Liver (tissue), 8 donors: ENCODE measurements at regions not wholly inside any gene's neighbourhood (a gene's known extent, or its start where the extent isn't known, plus 50 kb on each side); places are given as distances from the start of the nearest gene placed in this dataset.

Experiments
- DNase-seq: peaks from one replicate; pipeline ENCODE4 v3.0.0-alpha.2; 2017; ENCODE audit warnings: low spot score
- H3K27ac ChIP-seq, 2 donors: one replicate each; pipeline ENCODE4 v1.7.0; 2013; ENCODE audit warnings: inconsistent platforms in 2 of 2, low read length in 2 of 2, control low read depth in 1 of 2, low read depth in 1 of 2, mild to moderate bottlenecking in 1 of 2
- H3K27me3 ChIP-seq, 4 donors: one replicate each; pipeline versions ENCODE4 v1.6.1 to v1.7.0; 2013; ENCODE audit warnings: low read length in 3 of 4, inconsistent platforms in 1 of 4, mild to moderate bottlenecking in 1 of 4, moderate library complexity in 1 of 4; ENCODE audit not compliant: control insufficient read depth in 4 of 4, insufficient read depth in 4 of 4
- H3K36me3 ChIP-seq, 4 donors: one replicate each; pipeline versions ENCODE4 v1.6.1 to v1.7.0; 2013; ENCODE audit warnings: low read length in 3 of 4, mild to moderate bottlenecking in 3 of 4, low read depth in 1 of 4, moderate library complexity in 1 of 4; ENCODE audit not compliant: control insufficient read depth in 4 of 4, insufficient read depth in 3 of 4
- H3K4me1 ChIP-seq, 4 donors: one replicate each; pipeline versions ENCODE4 v1.6.1 to v1.7.0; 2013; ENCODE audit warnings: low read length in 3 of 4, mild to moderate bottlenecking in 3 of 4, moderate library complexity in 1 of 4; ENCODE audit not compliant: control insufficient read depth in 4 of 4, insufficient read depth in 4 of 4
- H3K4me3 ChIP-seq, 3 donors: one replicate each; pipeline versions ENCODE4 v1.6.1 to v1.7.0; 2013; ENCODE audit warnings: low read length in 3 of 3, control low read depth in 1 of 3, low read depth in 1 of 3, mild to moderate bottlenecking in 1 of 3
- H3K9ac ChIP-seq, 2 donors: one replicate each; pipeline ENCODE4 v1.7.0; 2013; ENCODE audit warnings: low read length in 2 of 2, mild to moderate bottlenecking in 2 of 2, moderate library complexity in 2 of 2, control low read depth in 1 of 2, low read depth in 1 of 2
- H3K9me3 ChIP-seq, 4 donors: one replicate each; pipeline versions ENCODE4 v1.6.1 to v1.7.0; 2013; ENCODE audit warnings: low read length in 3 of 4; ENCODE audit not compliant: control insufficient read depth in 4 of 4
- EGR1 ChIP-seq, 2 donors: IDR thresholded peaks; 2 replicates each; pipeline ENCODE4 v1.6.1; 2016 to 2018; ENCODE audit warnings: antibody characterized with exemption in 2 of 2, low read depth in 2 of 2
- FOXA1 ChIP-seq: IDR thresholded peaks from 2 replicates; pipeline ENCODE4 v1.6.1; 2016; ENCODE audit warnings: antibody characterized with exemption
- FOXA2 ChIP-seq: IDR thresholded peaks from 2 replicates; pipeline ENCODE4 v1.6.1; 2016; ENCODE audit warnings: antibody characterized with exemption
- GABPA ChIP-seq, 2 donors: IDR thresholded peaks in 1 of 2; conservative IDR thresholded peaks in 1 of 2; 2 replicates each; pipeline ENCODE4 v1.6.1; 2016; ENCODE audit warnings: antibody characterized with exemption in 2 of 2, mild to moderate bottlenecking in 1 of 2, moderate library complexity in 1 of 2
- HNF4A ChIP-seq, 2 donors: conservative IDR thresholded peaks; 2 replicates each; pipeline ENCODE4 v1.6.1; 2016; ENCODE audit warnings: antibody characterized with exemption in 2 of 2, mild to moderate bottlenecking in 2 of 2
- HNF4G ChIP-seq: IDR thresholded peaks from 2 replicates; pipeline ENCODE4 v1.6.1; 2016; ENCODE audit warnings: antibody characterized with exemption
- JUND ChIP-seq, 2 donors: IDR thresholded peaks; 2 replicates each; pipeline ENCODE4 v1.6.1; 2016; ENCODE audit warnings: antibody characterized with exemption in 2 of 2
- NR2F2 ChIP-seq: IDR thresholded peaks from 2 replicates; pipeline ENCODE4 v1.6.1; 2016; ENCODE audit warnings: antibody characterized with exemption
- RAD21 ChIP-seq, 2 donors: IDR thresholded peaks; 2 replicates each; pipeline ENCODE4 v1.6.1; 2016; ENCODE audit warnings: antibody characterized with exemption in 2 of 2, mild to moderate bottlenecking in 2 of 2
- RXRA ChIP-seq, 2 donors: IDR thresholded peaks; 2 replicates each; pipeline ENCODE4 v1.6.1; 2017 to 2018; ENCODE audit warnings: antibody characterized with exemption in 2 of 2, mild to moderate bottlenecking in 1 of 2
- SP1 ChIP-seq: IDR thresholded peaks from 2 replicates; pipeline ENCODE4 v1.6.1; 2018; ENCODE audit warnings: antibody characterized with exemption, mild to moderate bottlenecking
- TAF1 ChIP-seq: conservative IDR thresholded peaks from 2 replicates; pipeline ENCODE4 v1.6.1; 2016; ENCODE audit warnings: antibody characterized with exemption, mild to moderate bottlenecking
- YY1 ChIP-seq: IDR thresholded peaks from 2 replicates; pipeline ENCODE4 v1.6.1; 2016; ENCODE audit warnings: antibody characterized with exemption, mild to moderate bottlenecking
- WGBS: extraction: QIAGEN DNeasy Blood & Tissue Kit; methylation state at CpG from one replicate; pipeline ENCODE4 v1.1.7; 2013; 5-methylcytosine and 5-hydroxymethylcytosine counted together
- TF ChIP-seq, protein P1 (sequence below): IDR thresholded peaks from 2 replicates; pipeline ENCODE4 v1.6.1; 2016; ENCODE audit warnings: antibody characterized with exemption
- TF ChIP-seq, protein P2 (sequence below): fragments of 150-350 bp; IDR thresholded peaks from 2 replicates; pipeline ENCODE4 v1.5.1; 2017; ENCODE audit warnings: improper control_type of control experiment, low read depth, low read length; ENCODE audit not compliant: missing input control
- TF ChIP-seq, protein P3 (sequence below): IDR thresholded peaks from 2 replicates; pipeline ENCODE4 v1.6.1; 2016; ENCODE audit warnings: antibody characterized with exemption
- TF ChIP-seq, protein P4 (sequence below): IDR thresholded peaks from 2 replicates; pipeline ENCODE4 v1.6.1; 2016; ENCODE audit warnings: antibody characterized with exemption, mild to moderate bottlenecking
- TF ChIP-seq, protein P5 (sequence below): IDR thresholded peaks from 2 replicates; pipeline ENCODE4 v1.6.1; 2016; ENCODE audit warnings: antibody characterized with exemption
- donor health status: healthy.
- donor health status: healthy.
- donor health status: healthy.
- donor health status: healthy.
- donor health status: healthy.

DNA sequence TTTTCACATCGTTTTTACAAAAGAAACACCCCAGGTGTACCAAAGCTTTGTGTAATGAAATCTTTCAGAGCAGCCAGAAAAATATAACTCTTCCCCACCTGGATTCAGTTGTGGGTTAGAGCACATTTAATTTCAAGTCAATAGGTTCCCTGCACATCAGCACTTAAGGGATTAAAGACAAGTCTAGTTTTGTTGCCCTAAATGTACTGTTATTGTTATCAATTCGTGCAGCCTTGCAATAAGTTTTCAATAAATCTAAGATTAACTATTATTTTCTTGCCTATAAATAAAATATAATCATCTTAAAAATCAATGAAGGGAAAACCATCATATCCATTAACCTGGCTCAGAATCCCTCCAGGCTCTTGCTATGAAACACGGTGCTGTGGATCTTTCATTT, 172.5 kb upstream of the CDIN1 start:
- 44% methylated on average over 3 of the region's 3 CpGs for WGBS
- H3K4me3 ChIP-seq, result no peak overlapping the region
- H3K27ac ChIP-seq, result no peak overlapping the region
- no peaks in the 10 kb centered on the region for H3K36me3 ChIP-seq
- DNase-seq, result no peak
- peaks cover 0 to 2% (median 0%) of the 10 kb centered on the region in 4 donors for H3K27me3 ChIP-seq
- TF ChIP-seq, protein P1, sequence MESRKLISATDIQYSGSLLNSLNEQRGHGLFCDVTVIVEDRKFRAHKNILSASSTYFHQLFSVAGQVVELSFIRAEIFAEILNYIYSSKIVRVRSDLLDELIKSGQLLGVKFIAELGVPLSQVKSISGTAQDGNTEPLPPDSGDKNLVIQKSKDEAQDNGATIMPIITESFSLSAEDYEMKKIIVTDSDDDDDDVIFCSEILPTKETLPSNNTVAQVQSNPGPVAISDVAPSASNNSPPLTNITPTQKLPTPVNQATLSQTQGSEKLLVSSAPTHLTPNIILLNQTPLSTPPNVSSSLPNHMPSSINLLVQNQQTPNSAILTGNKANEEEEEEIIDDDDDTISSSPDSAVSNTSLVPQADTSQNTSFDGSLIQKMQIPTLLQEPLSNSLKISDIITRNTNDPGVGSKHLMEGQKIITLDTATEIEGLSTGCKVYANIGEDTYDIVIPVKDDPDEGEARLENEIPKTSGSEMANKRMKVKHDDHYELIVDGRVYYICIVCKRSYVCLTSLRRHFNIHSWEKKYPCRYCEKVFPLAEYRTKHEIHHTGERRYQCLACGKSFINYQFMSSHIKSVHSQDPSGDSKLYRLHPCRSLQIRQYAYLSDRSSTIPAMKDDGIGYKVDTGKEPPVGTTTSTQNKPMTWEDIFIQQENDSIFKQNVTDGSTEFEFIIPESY, result no peak
- TF ChIP-seq RXRA (IDR thresholded peaks at IDR 0.05) (no peak), HNF4A (conservative IDR thresholded peaks at IDR 0.05) (no peak), EGR1 (IDR thresholded peaks at IDR 0.05; ENCODE audit: low read depth in 2 of 2) (no peak), TAF1 (no peak), NR2F2 (no peak), JUND (IDR thresholded peaks at IDR 0.05) (no peak), GABPA (IDR thresholded peaks at IDR 0.05 in 1 of 2, conservative IDR thresholded peaks at IDR 0.05 in 1 of 2) (no peak), SP1 (no peak), FOXA2 (no peak), FOXA1 (no peak)
- TF ChIP-seq, protein P2, sequence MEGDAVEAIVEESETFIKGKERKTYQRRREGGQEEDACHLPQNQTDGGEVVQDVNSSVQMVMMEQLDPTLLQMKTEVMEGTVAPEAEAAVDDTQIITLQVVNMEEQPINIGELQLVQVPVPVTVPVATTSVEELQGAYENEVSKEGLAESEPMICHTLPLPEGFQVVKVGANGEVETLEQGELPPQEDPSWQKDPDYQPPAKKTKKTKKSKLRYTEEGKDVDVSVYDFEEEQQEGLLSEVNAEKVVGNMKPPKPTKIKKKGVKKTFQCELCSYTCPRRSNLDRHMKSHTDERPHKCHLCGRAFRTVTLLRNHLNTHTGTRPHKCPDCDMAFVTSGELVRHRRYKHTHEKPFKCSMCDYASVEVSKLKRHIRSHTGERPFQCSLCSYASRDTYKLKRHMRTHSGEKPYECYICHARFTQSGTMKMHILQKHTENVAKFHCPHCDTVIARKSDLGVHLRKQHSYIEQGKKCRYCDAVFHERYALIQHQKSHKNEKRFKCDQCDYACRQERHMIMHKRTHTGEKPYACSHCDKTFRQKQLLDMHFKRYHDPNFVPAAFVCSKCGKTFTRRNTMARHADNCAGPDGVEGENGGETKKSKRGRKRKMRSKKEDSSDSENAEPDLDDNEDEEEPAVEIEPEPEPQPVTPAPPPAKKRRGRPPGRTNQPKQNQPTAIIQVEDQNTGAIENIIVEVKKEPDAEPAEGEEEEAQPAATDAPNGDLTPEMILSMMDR, result no peak
- TF ChIP-seq, protein P3, sequence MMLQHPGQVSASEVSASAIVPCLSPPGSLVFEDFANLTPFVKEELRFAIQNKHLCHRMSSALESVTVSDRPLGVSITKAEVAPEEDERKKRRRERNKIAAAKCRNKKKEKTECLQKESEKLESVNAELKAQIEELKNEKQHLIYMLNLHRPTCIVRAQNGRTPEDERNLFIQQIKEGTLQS, result no peak
- TF ChIP-seq, protein P4, sequence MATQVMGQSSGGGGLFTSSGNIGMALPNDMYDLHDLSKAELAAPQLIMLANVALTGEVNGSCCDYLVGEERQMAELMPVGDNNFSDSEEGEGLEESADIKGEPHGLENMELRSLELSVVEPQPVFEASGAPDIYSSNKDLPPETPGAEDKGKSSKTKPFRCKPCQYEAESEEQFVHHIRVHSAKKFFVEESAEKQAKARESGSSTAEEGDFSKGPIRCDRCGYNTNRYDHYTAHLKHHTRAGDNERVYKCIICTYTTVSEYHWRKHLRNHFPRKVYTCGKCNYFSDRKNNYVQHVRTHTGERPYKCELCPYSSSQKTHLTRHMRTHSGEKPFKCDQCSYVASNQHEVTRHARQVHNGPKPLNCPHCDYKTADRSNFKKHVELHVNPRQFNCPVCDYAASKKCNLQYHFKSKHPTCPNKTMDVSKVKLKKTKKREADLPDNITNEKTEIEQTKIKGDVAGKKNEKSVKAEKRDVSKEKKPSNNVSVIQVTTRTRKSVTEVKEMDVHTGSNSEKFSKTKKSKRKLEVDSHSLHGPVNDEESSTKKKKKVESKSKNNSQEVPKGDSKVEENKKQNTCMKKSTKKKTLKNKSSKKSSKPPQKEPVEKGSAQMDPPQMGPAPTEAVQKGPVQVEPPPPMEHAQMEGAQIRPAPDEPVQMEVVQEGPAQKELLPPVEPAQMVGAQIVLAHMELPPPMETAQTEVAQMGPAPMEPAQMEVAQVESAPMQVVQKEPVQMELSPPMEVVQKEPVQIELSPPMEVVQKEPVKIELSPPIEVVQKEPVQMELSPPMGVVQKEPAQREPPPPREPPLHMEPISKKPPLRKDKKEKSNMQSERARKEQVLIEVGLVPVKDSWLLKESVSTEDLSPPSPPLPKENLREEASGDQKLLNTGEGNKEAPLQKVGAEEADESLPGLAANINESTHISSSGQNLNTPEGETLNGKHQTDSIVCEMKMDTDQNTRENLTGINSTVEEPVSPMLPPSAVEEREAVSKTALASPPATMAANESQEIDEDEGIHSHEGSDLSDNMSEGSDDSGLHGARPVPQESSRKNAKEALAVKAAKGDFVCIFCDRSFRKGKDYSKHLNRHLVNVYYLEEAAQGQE, result no peak
- TF ChIP-seq, protein P5, sequence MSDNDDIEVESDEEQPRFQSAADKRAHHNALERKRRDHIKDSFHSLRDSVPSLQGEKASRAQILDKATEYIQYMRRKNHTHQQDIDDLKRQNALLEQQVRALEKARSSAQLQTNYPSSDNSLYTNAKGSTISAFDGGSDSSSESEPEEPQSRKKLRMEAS, result no peak
- no peak overlapping the region for H3K9ac ChIP-seq
- H3K9me3 ChIP-seq, result no peaks in the 10 kb centered on the region
- no peaks in the 10 kb centered on the region for H3K4me1 ChIP-seq

DNA sequence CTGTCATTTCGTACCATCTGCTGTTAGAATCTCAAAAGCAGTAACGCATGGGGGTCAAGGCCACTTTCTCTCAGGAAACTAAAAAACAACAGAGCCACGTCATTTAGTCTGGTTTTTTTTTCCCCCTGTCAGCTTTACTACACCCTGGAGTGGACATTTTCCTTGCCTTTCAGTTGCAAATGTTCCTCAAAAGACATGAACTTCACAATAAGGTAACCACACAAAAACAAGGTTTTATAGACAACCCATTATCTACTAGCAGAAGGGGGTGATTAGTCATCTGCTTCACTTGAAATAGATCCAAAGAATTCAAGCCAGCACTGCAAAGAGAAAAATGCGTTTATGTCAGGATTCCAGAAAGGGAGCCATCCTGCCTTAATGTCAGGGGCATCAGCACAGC, 171.8 kb upstream of the CDIN1 start:
- H3K27me3 ChIP-seq, result peaks cover 0 to 2% (median 0%) of the 10 kb centered on the region in 4 donors
- no peaks in the 10 kb centered on the region for H3K9me3 ChIP-seq
- H3K27ac ChIP-seq, result no peak overlapping the region
- H3K4me3 ChIP-seq, result no peak overlapping the region
- no peak for TF ChIP-seq YY1
- no peak for TF ChIP-seq HNF4G
- TF ChIP-seq TAF1, result no peak
- TF ChIP-seq, protein P3, result no peak
- no peak for TF ChIP-seq JUND (IDR thresholded peaks at IDR 0.05)
- TF ChIP-seq, protein P1, result no peak
- no peak for TF ChIP-seq GABPA (IDR thresholded peaks at IDR 0.05 in 1 of 2, conservative IDR thresholded peaks at IDR 0.05 in 1 of 2)
- no peak for TF ChIP-seq NR2F2
- TF ChIP-seq, protein P5, result no peak
- TF ChIP-seq RAD21 (IDR thresholded peaks at IDR 0.05), result no peak
- no peak for TF ChIP-seq SP1
- TF ChIP-seq RXRA (IDR thresholded peaks at IDR 0.05), result no peak
- TF ChIP-seq FOXA2, result no peak
- TF ChIP-seq, protein P2, result no peak
- no peak for TF ChIP-seq FOXA1
- no peaks in the 10 kb centered on the region for H3K36me3 ChIP-seq
- no peak for DNase-seq
- H3K9ac ChIP-seq, result no peak overlapping the region
- WGBS, result 28% methylated on average over 4 of the region's 4 CpGs
- H3K4me1 ChIP-seq, result no peaks in the 10 kb centered on the region
